Fibroblast of skin of right quadriceps (primary cell): ENCODE measurements at regions not wholly inside any gene's neighbourhood (a gene's known extent, or its start where the extent isn't known, plus 50 kb on each side); places are given as distances from the start of the nearest gene placed in this dataset.
"Not testable (repeated sequence)": the region's sequence is repeated elsewhere in the genome, so short reads cannot be mapped to it uniquely, and the experiment has no call there.

ENCODE experiments used
- DNase-seq: peaks from one replicate; pipeline ENCODE4 v3.0.0-alpha.2; 2013

GRCh38 chr13:102538938-102539337 is 57.8 kb upstream of the TPP2 start:
- DNase-seq = no peak

DNA sequence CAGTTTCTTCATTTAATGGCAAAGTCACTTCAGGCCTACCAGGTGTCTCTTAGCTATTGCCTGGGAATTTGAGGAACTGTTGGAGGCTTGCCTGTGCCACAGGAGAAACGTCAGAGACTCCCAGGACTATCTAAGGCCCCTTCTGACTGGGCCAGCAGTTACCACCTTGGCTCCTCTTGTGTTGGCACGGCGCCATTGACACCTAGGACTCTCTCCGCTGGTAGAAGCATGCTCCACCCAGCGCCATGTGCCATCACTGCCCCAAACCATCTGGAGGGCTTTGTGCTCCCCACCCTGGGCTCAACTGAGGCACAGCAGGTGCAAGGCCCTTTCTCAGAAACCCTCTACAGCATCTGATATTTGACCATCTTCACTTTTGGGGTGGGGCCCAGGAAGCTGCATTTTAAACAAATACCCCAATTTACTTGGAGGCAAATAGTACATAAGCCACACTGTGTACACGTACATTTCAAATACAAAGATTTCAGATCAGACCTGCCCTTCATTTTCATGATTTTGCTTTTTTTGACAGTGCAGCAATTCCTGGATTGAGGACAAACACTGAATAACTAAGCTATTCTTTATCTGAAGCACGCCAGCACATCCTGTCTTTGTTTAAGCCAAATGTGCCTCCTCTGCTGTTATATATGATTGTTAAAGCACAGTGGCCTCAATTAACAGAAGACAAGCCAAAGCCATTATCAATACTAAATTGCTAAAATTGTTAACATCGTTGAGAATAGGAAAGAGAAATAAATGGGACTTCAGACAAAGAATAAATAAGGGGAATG is 59.9 kb upstream of the TPP2 start:
- no peak for DNase-seq

DNA sequence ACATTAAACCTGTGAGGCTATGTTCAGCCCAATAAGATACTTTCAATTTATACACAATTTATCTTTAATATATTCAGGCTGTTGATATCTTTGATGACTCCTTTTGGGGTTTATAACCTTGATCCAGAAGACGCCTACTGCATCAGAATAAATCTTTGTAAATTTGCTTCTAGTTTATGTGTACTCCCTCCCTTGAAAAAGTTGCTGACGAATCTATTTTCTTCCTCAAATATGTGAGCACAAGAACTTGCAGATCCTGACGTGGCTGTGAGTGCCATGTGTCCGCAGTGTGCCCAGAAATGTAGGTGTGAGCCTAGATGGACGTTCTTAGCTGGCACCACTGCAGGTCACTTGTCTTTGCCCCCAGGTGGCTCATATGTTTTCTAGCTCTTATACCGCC is 60.6 kb upstream of the TPP2 start:
- DNase-seq = no peak

DNA sequence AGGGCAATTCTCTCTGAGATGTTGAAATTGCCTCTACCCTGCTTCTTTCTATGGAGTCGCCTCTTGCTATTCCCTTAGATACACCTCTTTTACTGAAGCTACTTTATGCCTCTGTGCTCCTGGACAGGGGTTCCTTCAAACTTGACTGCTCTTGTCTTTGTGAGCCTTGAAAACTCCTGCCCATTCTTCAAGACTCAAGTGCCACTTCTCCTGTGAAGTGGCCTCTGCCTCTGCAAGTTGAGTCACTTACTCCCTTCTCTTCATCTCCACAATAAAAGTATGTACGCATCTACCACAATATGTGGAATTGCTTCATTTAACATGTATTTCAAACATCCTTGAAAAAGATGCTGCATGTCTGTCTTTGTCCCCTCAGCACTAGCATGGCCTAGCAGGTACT is 66.0 kb upstream of the TPP2 start:
- no peak for DNase-seq

DNA sequence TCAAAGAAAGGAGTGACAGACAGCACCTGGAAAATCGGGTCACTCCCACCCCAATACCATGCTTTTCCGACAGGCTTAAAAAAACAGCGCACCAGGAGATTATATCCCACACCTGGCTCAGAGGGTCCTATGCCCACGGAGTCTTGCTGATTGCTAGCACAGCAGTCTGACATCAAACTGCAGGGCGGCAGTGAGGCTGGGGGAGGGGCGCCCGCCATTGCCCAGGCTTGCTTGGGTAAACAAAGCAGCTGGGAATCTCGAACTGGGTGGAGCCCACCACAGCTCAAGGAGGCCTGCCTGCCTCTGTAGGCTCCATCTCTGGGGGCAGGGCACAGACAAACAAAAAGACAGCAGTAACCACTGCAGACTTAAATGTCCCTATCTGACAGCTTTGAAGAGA is 74.5 kb upstream of the TPP2 start:
- DNase-seq = not testable (repeated sequence)

- DNase-seq = no peak
These were observed 78.8 kb upstream of the TPP2 start for GRCh38 chr13:102517959-102518358.

DNA sequence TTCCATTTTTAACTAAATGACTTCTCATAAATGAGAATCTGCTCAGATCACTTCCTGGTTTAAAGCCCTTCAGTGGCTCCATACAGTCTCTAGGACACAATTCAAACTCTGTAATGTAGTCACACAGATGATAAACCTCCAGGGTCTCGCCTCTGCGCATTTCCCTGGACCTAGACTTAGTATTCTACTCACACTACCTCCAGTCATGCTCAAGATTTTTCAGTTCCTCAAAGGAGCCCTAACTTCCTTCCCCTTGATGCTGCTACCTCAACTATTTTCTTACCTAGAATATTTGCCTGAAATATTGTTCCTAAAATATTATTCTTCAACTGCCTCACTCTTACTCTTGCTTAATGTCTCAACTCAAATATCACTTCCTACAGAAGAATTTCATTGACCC is 86.7 kb upstream of the TPP2 start:
- DNase-seq = no peak

- DNase-seq = no peak
These were observed 88.4 kb upstream of the TPP2 start for GRCh38 chr13:102508411-102508810.

GRCh38 chr13:102504002-102504401 is 92.8 kb upstream of the TPP2 start:
- DNase-seq = no peak

GRCh38 chr13:102495663-102496062 is 93.8 kb upstream of the FGF14 start:
- no peak for DNase-seq

GRCh38 chr13:102487330-102487729 is 85.5 kb upstream of the FGF14 start:
- DNase-seq = no peak

- DNase-seq = peak; percentile 1
These were observed 82.5 kb upstream of the FGF14 start for GRCh38 chr13:102484329-102484728.

GRCh38 chr13:102472650-102473049 is 70.8 kb upstream of the FGF14 start:
- no peak for DNase-seq

DNA sequence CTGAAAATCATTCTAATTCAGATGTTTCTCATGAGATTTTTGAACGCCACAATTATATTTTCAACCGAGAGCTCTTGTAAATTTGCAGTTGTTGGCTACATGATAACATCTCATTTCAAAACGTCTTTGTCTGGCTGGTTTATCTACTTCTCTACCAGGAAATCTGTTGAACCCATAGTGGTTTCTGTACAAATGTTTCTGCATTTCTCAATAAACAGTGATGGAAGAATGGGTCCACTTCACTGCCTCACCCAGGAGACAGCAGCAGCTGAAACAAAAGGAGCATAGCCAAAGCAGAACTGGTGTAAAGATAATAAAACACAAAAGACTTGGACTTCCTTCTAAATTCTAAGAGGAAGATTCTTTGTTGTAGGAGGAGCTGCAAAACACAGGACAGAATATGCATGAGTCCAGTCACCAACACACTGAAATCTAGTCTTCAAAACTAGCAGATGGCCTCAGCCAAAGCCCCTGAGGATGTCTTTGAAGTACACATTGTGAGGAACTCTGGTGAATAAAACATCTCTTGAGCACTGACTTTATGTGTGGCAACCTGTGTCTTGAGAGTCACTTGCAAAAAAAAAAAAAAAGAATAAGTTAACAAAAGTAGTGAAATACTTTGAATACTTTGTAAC is 68.6 kb upstream of the FGF14 start:
- no peak for DNase-seq

DNA sequence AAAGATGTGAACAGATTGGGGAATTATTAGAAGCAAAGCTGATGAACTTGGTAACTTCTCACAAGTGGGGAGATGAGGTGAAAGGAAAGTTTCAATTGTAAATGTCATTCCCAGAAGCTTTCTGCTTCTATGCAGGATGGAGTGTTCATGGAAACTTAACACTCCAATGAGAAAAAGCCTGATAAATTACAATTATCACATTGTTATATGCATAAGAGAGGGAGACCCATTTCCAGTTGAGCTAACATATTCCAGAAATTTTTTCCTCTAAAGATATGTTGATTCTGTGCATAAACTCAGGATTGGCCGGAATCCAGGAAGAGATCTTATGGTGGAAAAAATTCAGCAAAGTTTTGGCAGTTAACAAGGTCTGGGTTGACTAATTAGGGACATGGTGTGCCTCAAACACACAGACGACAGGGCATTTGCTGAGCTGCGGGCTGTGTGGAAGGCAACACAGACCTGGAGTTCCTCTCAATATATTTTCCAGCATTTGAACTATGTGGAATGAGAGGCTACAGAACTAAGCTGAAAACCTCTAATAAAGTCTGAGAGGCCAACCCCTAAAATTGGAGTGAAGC is 64.9 kb upstream of the FGF14 start:
- DNase-seq = no peak

- no peak for DNase-seq
These were observed 60.7 kb upstream of the FGF14 start for GRCh38 chr13:102462570-102462969.

GRCh38 chr13:102461302-102461701 is 59.5 kb upstream of the FGF14 start:
- no peak for DNase-seq

DNA sequence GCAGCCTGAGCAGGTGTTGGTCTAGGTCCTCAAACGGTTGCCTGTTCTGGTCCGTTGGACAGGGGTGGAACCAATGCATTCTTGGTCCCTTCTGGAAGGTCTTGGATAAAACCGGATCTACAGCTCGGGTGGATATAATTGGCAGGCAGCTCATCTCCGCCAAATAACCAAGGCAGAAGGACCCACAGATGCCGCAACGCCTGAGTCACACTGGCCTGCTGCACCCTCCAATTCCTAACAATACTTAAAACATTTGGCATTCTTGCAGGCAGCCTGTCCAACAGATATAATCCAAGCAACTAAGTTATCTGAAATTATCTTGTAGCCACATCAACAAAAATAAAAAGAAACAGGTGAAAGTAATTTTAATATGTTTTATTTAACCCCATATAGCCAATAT is 59.0 kb upstream of the FGF14 start:
- DNase-seq = no peak

GRCh38 chr13:102452836-102453235 is 51.0 kb upstream of the FGF14 start:
- no peak for DNase-seq
